Neural progenitor cell (in vitro differentiated cells): ENCODE measurements at regions not wholly inside any gene's neighbourhood (a gene's known extent, or its start where the extent isn't known, plus 50 kb on each side); places are given as distances from the start of the nearest gene placed in this dataset.

Experiments used
- EZH2 ChIP-seq: fragments of 200-600 bp; sonication (generic); IDR thresholded peaks from 2 replicates; pipeline ENCODE4 v1.6.1; 2017; ENCODE audit warnings: antibody characterized with exemption, mild to moderate bottlenecking, moderate library complexity
- EZH2phosphoT487 ChIP-seq: fragments of 200-600 bp; sonication (generic); IDR thresholded peaks from 2 replicates; pipeline ENCODE4 v1.6.1; 2017; ENCODE audit warnings: antibody characterized with exemption
- TF ChIP-seq, protein P1 (sequence below): fragments of 200-600 bp; sonication (generic); IDR thresholded peaks from 2 replicates; pipeline ENCODE4 v1.5.1; 2017; ENCODE audit warnings: antibody characterized with exemption, mild to moderate bottlenecking

DNA sequence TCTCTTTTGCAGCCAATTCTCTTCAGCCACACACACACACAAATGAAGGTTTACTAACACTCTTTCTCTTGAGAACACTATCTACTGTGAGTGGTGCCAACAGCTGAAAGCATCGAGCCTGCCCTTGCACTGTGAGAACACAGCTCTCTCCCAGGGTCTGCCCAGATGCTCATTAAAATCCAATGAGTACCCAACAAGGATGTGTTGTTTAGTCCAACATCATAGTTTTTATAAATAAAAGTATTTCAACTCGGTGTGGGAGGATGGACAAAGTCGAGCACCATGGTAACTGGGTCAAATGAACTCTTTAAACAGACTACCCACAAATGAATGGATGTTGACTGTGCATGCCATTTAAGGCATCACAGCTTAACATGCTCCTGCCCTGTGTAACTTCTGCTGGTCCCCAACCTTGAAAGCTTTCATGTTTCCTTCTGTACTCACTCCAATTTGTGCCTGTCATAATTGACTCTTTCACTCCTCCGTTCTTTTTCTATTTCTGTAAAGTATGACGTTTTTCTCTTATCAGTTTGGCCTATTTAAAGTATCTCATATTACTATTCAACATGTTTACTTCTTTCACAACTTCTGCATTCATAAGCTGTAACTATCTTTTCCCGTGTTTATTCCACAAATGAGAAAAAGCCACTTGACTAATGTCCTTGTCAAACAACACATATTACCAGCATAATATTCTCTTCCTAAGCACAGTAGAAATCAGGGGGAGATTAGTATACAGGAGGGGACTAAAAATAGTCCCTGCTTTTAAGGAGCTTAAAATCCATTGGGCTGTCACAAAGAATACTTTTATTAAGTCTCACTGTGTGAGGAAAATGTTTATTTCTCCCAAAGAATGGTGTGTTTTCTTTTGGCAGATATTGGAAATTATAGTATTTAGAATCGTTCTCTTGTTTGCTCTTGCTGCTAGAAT, 215.4 kb downstream of the RFPL4B start:
- TF ChIP-seq, protein P1, sequence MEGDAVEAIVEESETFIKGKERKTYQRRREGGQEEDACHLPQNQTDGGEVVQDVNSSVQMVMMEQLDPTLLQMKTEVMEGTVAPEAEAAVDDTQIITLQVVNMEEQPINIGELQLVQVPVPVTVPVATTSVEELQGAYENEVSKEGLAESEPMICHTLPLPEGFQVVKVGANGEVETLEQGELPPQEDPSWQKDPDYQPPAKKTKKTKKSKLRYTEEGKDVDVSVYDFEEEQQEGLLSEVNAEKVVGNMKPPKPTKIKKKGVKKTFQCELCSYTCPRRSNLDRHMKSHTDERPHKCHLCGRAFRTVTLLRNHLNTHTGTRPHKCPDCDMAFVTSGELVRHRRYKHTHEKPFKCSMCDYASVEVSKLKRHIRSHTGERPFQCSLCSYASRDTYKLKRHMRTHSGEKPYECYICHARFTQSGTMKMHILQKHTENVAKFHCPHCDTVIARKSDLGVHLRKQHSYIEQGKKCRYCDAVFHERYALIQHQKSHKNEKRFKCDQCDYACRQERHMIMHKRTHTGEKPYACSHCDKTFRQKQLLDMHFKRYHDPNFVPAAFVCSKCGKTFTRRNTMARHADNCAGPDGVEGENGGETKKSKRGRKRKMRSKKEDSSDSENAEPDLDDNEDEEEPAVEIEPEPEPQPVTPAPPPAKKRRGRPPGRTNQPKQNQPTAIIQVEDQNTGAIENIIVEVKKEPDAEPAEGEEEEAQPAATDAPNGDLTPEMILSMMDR = no peak
- TF ChIP-seq EZH2phosphoT487 (no peak), EZH2 (no peak)
